ENCODE measurements at regions not wholly inside any gene's neighbourhood (a gene's known extent, or its start where the extent isn't known, plus 50 kb on each side); places are given as distances from the start of the nearest gene placed in this dataset.

DNA sequence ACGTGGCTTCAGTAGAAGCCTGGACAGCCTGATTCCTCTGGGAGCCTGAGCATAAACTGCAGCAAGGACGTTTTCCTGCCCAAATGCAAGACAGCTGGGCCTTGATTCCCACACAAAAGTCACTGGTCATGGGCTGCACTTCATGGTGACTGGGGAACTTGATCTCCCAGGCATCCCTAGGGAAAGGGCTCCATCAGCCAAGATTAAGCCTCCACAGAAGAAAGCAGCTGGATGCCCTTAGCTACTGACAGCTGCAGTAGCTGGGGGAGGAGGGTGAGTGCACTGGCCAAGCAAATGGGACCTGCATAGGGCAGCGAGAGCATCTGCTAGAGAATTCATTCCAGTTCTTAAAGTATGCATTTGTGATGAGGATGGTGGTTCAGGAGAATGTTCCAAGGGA, 267.4 kb upstream of the ISX start:
- no peak for TF ChIP-seq POLR2A (IDR thresholded peaks at IDR 0.05)
- TF ChIP-seq, protein P1, sequence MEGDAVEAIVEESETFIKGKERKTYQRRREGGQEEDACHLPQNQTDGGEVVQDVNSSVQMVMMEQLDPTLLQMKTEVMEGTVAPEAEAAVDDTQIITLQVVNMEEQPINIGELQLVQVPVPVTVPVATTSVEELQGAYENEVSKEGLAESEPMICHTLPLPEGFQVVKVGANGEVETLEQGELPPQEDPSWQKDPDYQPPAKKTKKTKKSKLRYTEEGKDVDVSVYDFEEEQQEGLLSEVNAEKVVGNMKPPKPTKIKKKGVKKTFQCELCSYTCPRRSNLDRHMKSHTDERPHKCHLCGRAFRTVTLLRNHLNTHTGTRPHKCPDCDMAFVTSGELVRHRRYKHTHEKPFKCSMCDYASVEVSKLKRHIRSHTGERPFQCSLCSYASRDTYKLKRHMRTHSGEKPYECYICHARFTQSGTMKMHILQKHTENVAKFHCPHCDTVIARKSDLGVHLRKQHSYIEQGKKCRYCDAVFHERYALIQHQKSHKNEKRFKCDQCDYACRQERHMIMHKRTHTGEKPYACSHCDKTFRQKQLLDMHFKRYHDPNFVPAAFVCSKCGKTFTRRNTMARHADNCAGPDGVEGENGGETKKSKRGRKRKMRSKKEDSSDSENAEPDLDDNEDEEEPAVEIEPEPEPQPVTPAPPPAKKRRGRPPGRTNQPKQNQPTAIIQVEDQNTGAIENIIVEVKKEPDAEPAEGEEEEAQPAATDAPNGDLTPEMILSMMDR (IDR thresholded peaks at IDR 0.05), result no peak
- H3K27me3 ChIP-seq, result no peaks in the 10 kb centered on the region
- H3K36me3 ChIP-seq (replicated peaks in 1 of 2; ENCODE audit: insufficient read depth in 1 of 2, low read depth in 2 of 2), result no peaks in the 10 kb centered on the region
- H3K9me3 ChIP-seq, result no peaks in the 10 kb centered on the region
- no peak overlapping the region for H3K4me3 ChIP-seq
- ATAC-seq (peak; percentile 27), DNase-seq (no peak)
- no peak overlapping the region for H3K27ac ChIP-seq
- H3K4me1 ChIP-seq, result peaks cover 5% of the 10 kb centered on the region
- WGBS, 2 donors, result 35 to 55% methylated on average over 3 of the region's 3 CpGs
- intact Hi-C loops (cut with DNase I), result no loop called here

DNA sequence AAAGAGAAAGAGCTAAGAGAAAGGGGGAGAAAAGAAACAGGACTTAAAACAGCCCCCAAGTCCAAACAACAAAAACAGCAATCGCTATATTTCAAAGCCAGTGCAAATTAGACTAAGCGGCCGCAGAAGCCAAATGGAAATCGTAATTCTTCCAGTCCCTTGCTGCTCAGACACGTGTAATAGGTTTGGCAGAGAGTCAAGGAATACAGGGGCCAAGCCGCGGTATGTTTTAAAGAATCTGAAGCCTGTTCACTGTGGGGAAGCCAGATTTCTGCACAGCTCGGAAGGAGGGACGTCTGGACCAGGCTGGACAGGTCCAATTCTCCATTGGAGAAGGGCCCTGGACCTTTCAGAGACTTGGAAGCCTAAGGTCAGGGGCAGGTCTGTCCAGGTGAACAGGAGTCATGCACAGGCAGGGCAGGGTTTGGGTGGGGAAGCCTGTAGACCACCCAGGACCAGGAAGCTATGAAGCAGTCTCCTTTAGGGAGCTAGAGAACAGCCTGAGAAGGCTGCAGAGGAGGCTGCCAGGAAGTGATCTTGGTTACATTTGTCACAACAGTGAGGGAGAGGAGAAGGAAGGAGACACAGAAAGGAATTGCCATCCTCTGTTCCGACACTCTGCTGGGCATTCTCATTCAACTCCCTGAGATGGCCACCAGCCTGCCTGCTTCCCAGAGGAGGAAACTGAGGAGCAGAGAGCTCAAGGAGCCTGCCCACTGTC, 265.5 kb upstream of the ISX start:
- intact Hi-C loops (cut with DNase I), result no loop called here
- no peak overlapping the region for H3K27ac ChIP-seq
- H3K9me3 ChIP-seq, result no peaks in the 10 kb centered on the region
- H3K36me3 ChIP-seq (replicated peaks in 1 of 2; ENCODE audit: insufficient read depth in 1 of 2, low read depth in 2 of 2), result no peaks in the 10 kb centered on the region
- H3K27me3 ChIP-seq, result no peaks in the 10 kb centered on the region
- peaks cover 5% of the 10 kb centered on the region for H3K4me1 ChIP-seq
- ATAC-seq, result peak; percentile 58
- peak in 3 of 4 donors; percentile 39 to 52 (median 49) for DNase-seq
- H3K4me3 ChIP-seq, result no peak overlapping the region
- TF ChIP-seq, protein P1 (IDR thresholded peaks at IDR 0.05), result no peak
- TF ChIP-seq POLR2A (IDR thresholded peaks at IDR 0.05), result no peak
- 36 to 43% methylated on average over 10 of the region's 10 CpGs for WGBS, 2 donors

DNA sequence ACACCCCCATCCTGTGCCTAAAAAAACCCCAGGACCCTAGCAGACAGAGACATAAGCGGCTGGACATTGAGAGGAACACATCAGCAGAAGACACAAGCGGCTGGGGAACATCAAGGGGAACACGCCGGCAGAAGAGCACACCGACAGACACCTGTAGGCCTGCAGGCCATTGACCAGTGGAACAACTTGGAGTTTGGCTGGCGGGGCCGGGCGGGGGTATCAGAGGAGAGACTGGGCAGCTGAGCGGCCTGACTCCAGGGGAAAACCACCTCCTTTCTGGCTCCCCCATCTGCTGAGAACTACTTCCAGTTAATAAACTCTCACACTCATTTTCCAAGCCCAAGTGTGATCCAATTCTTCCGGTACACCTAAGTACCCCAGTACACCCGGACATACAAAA, 264.7 kb upstream of the ISX start:
- Histone ChIP-seq H3K4me1 (peaks cover 5% of the 10 kb centered on the region), H3K36me3 (replicated peaks in 1 of 2; ENCODE audit: insufficient read depth in 1 of 2, low read depth in 2 of 2) (no peaks in the 10 kb centered on the region), H3K4me3 (no peak overlapping the region), H3K27me3 (no peaks in the 10 kb centered on the region), H3K27ac (no peak overlapping the region), H3K9me3 (no peaks in the 10 kb centered on the region)
- TF ChIP-seq, protein P1 (IDR thresholded peaks at IDR 0.05), result no peak
- TF ChIP-seq POLR2A (IDR thresholded peaks at IDR 0.05), result no peak
- DNase-seq, result no peak
- intact Hi-C loops (cut with DNase I), result no loop called here
- no peak for ATAC-seq
- WGBS, 2 donors, result 75 to 83% methylated on average over 11 of the region's 11 CpGs

DNA sequence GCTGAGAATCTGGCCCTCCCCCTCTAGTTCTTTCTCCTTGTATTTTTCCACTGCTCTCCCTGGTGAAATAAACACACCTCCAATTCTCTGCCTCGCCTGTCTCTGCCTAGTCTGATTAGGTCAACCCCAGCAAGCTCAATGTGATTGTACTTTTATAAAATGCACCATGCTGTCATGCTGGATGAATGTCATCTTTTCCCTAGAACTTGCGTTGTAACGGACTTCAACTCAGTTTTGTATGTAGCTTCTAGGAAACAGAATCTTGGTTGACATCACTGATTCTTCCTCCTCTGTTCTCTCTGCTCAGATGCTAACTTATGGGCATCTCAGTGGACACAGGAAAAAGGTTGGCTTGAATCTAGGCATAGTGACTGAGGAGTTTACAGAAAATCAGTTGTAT, 261.9 kb upstream of the ISX start:
- ATAC-seq, result no peak
- WGBS, 2 donors, result 59 to 66% methylated on average over 3 of the region's 3 CpGs
- TF ChIP-seq POLR2A (IDR thresholded peaks at IDR 0.05), result no peak
- TF ChIP-seq, protein P1 (IDR thresholded peaks at IDR 0.05), result no peak

DNA sequence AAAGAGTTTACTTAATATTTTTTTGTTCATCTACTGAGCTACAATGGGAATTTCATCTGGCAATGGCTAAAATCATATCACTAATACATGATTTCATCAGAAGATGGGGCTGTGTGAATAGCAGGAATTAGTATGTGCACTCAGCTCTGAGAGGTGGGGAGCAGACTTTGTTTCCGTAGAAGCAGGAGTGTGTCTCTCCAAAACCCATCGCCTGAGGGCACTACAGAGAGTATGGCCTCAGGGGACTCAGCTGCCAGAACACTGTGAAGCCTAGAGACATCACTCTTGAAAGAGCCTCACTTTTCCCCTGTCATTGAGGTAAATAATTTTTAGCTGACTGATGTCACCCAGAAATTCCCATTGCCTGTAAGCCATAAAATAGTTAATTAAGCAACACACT, 261.4 kb upstream of the ISX start:
- no peaks in the 10 kb centered on the region for H3K9me3 ChIP-seq
- 26 to 34% methylated on average over 2 of the region's 2 CpGs for WGBS, 2 donors

More for the DNA sequence above, 261.9 kb upstream of the ISX start:
- H3K4me3 ChIP-seq, result no peak overlapping the region
- DNase-seq, result no peak
- no peak overlapping the region for H3K27ac ChIP-seq
- no peaks in the 10 kb centered on the region for H3K27me3 ChIP-seq
- H3K36me3 ChIP-seq (replicated peaks in 1 of 2; ENCODE audit: insufficient read depth in 1 of 2, low read depth in 2 of 2), result no peaks in the 10 kb centered on the region
- no peaks in the 10 kb centered on the region for H3K9me3 ChIP-seq
- intact Hi-C loops (cut with DNase I), result no loop called here
- H3K4me1 ChIP-seq, result peaks cover 5% of the 10 kb centered on the region

More for the DNA sequence above, 261.4 kb upstream of the ISX start:
- Histone ChIP-seq H3K4me1 (peaks cover 5% of the 10 kb centered on the region), H3K4me3 (no peak overlapping the region), H3K27ac (no peak overlapping the region), H3K36me3 (replicated peaks in 1 of 2; ENCODE audit: insufficient read depth in 1 of 2, low read depth in 2 of 2) (no peaks in the 10 kb centered on the region), H3K27me3 (no peaks in the 10 kb centered on the region)
- TF ChIP-seq POLR2A (IDR thresholded peaks at IDR 0.05), result no peak
- TF ChIP-seq, protein P1 (IDR thresholded peaks at IDR 0.05), result no peak
- ATAC-seq, result no peak
- no peak for DNase-seq
- intact Hi-C loops (cut with DNase I), result no loop called here

Measured in body of pancreas (tissue), 4 donors.